GM18861 (cell line): ENCODE measurements at regions not wholly inside any gene's neighbourhood (a gene's known extent, or its start where the extent isn't known, plus 50 kb on each side); places are given as distances from the start of the nearest gene placed in this dataset.

Experiments used
- ATAC-seq: cut with Tn5 transposase; IDR thresholded peaks from one replicate; pipeline ENCODE4 v1.9.1; 2021; ENCODE audit not compliant: unreplicated experiment

DNA sequence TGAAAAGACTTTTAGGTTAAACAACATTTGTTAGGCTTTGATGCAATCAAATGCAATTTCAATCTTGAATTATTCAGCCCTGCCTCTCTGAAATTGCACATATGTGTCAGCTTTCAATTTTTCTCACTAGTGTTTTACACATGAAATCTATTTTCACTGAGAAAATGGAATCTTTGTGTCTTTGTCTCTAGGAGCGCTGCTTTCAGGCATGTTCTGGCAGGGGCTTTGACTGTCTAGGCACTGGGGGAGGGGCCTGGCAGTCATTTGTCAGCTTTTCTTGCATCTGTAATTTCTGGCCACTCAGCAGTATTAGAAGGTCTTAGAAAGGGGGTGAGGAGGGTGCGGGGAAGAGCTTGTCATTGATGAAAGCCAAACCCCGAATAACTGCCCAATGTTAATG lies 264.4 kb downstream of the PTPRC start:
- ATAC-seq: no peak

DNA sequence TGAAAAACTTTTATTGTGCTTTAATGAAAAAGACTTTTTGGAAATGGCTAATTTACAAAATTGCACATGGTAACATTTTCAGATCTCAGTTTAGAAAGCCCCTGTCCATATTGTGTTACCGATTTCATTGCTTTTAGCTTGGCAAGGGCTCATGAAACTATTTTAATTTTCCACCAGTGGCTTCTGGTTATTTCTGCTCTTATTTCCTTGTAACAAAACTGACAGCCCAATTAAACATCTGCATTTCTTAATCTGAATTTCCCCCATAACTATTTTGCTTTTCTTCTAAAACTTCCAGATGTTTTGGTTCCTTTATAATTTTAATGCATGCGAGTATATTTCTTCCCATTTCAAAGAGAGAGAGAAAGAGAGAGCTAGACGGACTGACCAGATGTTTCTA lies 264.8 kb downstream of the PTPRC start:
- no peak for ATAC-seq

DNA sequence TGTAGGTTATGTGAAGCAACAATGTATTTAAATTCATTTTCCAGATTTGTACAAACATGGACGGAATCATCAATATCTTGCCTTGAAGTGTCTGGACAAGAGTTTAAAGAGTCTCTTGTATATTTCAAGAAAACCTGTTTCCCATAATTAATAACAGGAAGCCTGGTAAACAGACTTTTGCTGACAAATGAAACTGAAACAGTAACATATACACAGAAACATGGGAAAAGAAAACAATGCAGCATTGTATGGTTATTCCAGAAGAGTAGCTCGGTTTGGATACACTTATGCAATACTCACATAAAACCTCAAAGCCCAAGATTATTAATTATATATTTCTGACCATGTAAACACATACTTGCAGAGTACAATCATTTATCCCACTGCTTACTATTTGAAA lies 265.5 kb downstream of the PTPRC start:
- ATAC-seq: no peak

DNA sequence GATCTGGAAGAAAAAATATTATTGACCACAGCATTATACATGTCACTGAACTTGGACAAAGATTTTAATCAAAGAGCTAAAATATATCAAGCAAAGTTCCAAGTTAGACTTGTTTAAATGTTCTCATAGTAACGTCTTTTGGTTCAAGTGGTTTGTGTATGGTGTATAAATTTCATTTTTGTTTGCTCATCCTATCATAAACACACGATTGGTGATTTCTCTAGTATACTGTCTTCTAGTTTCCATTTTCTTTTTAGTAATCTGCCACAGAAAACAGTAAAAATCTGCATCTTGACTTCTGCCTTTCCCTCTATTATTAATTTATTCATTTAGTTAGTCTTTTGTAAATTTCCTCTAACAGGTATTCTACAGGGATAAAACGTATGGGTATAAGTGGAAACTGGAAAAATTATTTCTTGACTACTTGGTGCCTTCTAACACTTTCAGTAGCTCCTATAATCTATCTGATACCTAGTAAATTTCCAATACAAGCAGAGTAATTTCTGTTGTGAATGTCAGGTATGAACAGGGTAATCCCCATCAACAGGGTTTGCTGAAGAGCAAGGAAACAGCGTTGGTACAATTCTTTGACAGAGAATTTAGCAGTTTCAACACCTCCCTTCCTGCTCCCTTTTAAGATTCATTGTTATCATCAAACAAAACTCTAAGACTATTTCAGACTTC lies 268.0 kb downstream of the PTPRC start:
- no peak for ATAC-seq

DNA sequence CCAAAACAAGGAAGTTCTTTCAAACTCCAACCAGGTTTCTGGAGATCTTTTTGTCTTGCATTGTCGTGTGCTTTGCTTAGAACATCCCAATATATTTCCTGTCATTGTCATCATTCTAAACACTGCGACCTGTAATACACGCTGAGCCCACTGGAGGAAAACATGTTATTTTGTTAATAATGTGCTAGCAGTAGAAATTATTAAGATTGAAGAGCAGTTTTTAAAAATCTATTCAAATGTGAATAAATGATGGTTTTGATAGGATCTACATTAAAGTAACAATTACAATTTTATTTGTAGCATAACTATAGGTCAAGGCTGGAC lies 268.5 kb downstream of the PTPRC start:
- no peak for ATAC-seq

DNA sequence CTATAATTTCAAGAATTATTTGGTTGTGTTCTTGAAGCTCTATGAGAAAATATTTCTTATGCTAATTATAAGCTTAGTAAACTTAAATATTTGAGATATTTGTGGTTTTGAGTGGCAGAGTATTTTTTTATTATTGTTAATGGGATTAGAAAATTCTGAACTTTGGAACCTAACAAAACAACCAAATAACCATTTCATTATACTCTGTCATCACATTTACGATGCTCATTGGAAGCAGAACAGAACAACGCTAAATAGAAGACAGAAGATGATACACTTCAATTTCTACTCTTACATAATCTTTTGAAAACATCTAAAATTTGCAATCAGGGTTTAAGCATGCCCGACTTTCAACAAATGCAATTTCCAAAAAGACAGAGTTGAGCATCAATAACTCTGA lies 270.2 kb downstream of the PTPRC start:
- no peak for ATAC-seq

DNA sequence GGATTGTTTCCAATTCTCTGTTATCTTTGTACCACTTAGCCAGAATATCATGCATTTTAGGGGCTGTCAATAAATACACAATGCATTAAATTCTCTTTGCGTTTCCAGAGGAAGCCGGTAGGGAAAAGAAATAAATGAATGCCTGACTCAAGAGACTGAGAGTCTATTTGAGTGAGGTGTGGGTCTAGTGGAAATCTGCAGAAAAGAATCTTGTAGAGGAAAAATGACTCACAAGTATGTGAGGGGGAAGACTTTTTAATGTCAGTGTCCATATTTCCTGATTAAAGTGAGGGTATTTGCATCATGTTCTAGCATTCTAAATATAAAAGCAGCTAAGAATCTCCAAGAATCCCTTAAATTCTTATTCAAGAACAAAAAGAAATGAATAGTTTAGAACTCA lies 271.1 kb downstream of the PTPRC start:
- ATAC-seq: no peak

DNA sequence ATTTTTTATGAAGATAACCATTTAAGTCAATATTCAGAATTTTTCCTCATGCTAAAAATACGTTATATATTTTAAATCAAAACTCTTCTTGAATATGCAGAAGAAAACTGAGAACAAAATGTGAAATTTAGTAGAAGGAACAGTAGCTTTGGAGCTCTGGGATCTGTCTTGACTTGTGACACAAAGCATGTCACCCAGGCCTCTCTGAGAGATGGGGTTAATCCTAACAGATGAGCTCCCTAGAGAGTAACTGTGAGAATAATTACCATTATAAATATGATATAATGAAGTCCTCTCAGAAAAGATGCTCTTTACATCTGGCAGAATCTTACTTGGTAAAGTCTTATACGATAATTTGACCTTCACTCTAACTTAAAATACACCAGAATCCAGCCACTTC lies 272.0 kb downstream of the PTPRC start:
- no peak for ATAC-seq

DNA sequence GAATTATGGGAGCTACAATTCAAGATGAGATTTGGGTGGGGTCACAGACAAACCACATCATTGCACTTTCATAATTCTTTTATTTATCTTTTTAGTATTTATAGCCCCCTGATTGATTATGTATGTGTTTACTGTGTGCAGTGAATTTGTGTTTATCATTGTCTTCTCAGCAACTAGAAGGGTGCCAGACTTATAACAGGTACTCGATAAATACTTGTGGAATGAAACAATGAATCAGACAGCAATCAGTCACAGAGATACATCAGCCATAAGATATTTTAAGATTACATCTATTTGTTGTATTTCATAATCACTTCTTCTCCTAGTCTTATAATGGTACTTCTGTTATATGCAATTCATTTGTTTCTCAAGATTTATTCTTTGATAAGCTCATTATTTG lies 273.2 kb downstream of the PTPRC start:
- ATAC-seq: no peak

DNA sequence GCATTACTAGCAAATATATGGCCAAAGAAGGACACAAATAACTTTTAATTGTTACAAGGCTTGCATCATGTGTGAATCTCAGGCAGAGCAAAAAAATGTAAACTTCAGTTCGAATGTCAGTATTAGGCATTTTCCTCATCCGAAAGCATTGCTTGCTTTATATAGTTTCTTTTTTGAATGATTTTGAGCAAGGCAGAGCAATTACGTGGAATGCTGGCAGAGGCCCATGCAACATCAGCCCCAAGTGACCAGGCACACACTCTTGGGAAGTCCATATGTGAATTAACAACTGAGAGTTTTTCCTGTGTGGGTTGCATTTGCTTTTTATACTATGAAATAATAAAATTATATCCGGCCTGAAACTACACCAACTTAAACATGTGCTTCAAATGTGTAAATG lies 274.8 kb downstream of the PTPRC start:
- no peak for ATAC-seq

DNA sequence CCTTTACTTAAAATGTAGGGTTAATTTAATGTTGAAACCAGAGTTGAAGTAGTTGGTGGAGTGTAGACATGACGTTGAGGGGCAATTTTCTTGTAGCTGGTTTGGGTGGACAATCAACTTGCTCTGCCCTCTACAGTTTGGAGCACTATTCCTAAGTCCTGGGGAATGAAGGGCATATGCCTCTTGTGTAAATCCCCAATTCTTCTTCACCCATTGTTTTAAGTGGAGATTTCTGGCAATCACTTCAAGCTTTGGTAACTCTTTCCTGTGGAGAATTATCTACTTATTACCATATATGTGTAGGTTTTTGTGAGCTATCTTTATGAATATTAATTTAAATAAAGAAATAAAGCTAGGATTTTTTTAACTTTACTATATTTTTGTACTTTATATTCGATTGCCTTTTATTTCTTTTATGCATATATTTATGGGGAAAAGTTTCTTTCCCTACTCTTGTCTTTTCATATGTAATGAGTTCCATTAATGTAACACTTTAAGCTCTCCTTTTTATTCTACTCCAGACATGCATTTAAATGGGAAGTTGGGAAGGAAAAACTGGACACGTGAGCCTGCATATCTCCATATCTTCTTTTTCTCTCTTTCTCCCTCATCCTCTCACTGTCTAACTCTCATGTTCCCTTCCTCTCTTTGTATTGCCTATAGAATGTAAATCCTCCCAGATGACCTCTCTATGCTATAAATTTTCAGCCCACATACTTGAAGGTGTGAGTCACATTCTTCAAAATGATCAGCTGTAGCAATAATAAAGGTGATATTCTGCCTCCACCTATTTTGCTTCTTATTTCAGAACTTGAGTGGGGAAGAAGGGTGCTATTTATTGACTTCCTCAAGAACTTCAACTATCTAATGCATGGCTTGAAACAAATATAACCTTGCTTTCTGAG lies 276.7 kb downstream of the PTPRC start:
- ATAC-seq: no peak

DNA sequence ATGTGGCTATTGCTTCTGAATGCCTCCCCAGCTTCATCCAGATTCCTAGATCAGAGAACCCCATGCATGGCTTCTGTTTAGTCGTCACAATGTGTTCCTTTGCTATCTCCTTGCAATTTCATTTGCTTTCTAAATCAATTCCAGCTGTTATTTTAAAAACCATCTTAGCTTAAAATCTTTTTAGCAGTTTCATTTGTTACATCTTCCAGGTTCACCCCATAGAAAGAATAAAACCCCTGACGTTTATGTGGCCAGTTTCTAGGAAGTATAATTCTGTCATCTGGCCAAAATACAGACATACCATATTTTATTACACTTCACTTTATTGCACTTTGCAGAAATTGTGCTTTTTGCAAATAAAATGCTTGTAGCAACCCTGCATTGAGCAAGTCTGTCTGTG lies 278.4 kb downstream of the PTPRC start:
- no peak for ATAC-seq

DNA sequence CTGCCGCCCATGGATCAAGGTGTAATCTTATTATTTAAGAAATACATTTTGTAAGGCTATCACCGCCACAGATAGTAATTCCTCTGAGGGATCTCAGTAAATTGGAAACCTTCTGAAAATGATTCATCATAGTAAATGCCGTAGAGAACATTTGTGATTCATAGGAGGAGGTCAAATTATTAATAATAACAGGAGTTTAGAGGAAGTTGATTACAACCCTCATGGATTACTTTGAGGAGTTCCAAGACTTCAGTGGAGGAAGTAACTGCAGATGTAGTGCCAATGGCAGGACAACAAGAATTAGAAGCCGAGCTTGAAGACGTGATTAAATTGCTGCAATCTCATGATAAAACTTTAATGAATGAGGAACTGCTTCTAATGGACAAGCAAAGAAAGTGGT lies 280.1 kb downstream of the PTPRC start:
- ATAC-seq: no peak

DNA sequence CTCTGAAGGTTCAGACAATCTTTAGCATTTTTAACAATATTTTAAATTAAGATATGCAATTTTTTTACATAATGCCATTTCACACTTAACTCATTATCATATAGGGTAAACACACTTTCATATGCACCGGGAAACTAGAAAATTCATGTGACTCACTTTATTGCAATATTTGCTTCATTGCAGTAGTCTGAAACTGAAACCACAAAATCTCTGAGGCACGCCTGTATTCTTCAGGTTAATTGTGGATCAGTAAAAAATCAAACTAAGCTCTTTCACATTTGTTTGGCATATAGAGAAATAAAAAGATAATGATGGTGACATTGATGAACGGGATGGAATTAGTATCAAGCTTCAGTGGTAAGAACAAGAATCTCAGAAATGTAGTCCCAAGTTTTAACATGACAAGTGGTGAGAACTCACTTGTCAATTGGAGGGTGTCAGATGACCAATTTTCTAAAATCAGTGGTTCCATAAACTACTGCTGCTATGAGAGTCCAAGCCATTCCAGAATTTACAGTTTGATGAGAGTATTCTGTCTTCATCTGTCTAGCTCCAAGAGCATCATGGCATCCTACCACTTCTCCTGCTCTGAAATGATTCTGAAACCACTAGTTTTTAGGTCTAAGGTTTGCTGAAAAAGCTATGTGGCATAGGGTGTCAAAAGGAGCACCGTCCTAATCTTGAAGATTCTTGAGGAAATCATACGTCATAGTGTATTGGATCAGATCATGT lies 281.0 kb downstream of the PTPRC start:
- no peak for ATAC-seq

DNA sequence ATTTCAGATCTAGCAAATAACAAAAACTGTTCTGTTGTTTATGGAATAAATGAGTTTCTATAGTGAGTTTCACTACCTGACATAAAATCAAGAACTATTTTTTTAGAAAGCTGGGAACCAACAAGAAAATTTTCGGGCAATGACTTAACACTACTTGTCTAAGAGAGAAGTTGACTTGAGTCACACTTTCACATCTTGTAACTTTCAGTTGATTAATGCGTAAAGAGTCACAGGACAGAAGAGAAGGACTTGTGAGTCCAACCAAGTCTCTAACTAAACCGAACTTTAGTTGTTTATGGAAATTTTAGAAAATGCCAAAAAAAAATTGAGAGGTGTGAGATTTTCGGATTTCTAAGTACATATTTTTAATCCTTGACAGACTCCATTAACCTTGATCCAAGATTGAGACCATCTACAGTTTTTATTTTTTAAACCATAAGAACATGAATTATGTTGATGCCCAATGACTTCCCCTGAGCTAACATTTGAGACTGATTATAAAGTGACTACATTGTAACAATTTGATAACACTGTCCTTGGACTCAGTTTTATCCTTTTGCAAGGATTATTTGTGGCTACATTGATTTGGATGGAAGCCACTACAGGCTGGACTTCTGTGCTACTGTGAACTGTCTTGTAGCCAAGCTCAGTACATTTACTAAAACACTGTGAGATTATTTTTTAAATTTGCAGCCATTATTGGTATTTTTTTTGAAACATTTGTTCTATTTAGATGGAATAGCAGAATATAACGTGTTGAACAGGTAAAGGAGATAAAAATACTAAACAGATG lies 284.0 kb downstream of the PTPRC start:
- ATAC-seq: peak; percentile 49

DNA sequence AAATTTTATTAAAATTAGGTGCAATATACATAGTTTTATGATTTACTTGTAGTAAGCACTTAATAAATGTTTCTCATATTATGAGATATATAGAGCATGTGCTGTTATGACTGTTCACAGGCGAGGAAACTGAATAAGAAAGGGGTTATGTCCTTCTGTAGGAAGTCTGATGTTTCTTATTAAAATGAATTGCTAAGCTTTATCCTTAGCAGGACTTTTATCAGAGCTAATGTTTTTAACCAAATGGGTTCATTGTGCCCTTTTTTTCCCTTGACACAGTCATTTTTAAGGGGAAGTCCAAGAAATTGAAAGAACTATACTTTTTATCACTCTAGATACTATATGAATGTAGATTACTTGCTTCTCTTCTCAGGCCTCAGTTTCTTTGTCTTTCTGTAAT lies 285.2 kb downstream of the PTPRC start:
- no peak for ATAC-seq

DNA sequence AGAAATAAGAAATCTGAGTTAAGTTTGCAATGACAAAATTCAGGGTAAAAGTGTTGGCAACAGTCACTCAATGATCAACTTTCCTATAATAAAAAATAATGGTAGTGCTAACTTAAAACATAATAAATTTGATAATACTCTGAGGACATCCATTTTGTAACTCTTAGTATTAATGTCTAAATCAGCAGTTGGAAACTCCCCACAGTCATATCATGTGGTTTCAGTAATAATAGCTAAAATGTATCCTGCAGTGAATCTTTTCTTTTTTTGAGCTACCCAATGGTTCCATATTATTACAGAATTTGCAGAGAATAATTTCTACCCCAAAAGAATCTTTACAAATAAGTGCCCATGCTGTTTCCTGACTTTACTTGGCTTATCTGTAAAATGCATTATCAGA lies 286.7 kb downstream of the PTPRC start:
- ATAC-seq: no peak

DNA sequence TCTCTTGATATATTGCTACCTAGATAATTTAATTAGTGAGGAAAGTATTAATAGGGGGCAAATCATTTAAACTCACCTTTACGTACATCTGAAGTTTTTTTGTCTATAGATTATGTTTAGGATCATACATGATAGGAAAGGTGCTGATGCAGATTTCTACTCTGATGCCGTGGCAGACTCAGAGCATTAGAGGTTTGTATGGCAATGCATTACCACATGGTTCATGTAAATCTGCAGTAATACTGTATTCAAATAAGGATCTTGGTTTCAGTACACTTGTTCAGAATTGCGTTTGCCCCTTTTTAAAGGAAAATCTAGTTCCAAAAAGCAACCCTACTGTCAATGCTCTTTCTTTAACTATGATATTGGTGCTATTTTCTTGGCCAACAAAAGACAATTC lies 288.3 kb downstream of the PTPRC start:
- no peak for ATAC-seq

DNA sequence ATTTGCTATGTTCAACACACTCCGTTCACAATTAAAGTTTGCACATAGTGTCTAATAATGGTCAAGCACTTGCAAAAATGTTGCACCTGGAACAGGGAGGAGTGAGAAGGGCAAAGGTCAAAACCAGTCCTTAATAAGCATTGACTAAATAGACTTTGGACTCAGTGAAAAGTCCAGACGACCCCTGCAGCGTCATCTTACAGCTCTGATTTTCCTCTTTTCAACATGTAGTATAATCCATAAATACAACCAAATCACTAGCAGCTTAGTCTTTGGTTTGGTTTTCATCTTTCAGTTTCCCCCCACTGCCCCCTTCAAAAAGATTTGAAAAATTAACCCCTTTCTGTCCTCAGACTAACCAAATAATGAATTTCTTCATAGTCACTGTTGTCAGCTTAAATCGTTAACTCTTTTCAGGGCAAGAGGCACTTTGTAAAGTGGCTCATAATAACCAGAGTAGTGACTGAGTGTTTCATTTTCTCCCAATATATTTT lies 290.3 kb downstream of the PTPRC start:
- ATAC-seq: peak; percentile 32

DNA sequence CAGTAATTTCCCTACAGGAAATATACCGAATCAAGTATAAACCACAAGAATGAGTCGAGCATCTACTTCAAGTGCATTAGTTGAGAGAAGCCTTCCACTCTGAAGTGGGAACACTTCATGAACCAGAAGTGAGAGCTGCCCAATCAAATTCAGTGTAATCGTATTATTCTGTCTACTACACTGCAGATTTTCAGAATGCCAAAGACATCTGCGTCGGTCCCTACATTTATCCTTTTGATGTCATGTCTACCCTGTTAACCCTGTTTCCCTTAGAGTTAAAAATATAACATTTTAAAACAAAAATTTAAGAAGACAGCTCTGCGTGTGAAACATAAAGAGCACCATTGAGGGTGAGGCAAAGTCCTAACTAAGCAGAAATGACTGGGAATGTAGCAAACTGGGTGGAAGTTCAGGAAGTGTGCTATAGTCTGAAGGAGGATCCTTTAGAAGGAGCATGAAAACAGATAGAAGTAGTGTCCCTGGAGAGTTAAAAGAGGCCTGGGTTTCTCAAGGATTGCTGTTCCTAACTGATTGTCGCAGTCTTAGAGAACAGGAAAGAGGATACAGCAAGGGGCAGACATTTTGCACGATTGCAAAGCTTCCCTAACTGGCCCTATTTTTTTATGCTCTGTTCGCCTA lies 291.2 kb downstream of the PTPRC start:
- peak; percentile 45 for ATAC-seq
